Keratinocyte (primary cell): ENCODE measurements at regions not wholly inside any gene's neighbourhood (a gene's known extent, or its start where the extent isn't known, plus 50 kb on each side); places are given as distances from the start of the nearest gene placed in this dataset.

Source experiments
- DNase-seq: peaks from one replicate; pipeline ENCODE4 v3.0.0-alpha.2; 2011; ENCODE audit warnings: low read depth, missing footprints, low spot score
- FAIRE-seq: peaks from 2 replicates; lab custom pipeline; 2011; peaks lifted over from hg19 to GRCh38; lab: Jason Lieb, UNC
- H2AFZ ChIP-seq: 2 replicates; pipeline ENCODE4 v1.6.0; 2012; ENCODE audit warnings: low read length, control low read depth, inconsistent platforms; ENCODE audit not compliant: control insufficient read depth
- H3K27ac ChIP-seq: 2 replicates; pipeline ENCODE4 v1.5.1; 2011; ENCODE audit warnings: low read length; ENCODE audit not compliant: control insufficient read depth, insufficient read depth
- H3K27me3 ChIP-seq: 3 replicates; pipeline ENCODE4 v1.6.0; 2011; ENCODE audit warnings: low read length; ENCODE audit not compliant: control insufficient read depth, insufficient read depth; ENCODE audit errors: extremely low read depth
- H3K36me3 ChIP-seq, 2 experiments: 2 replicates in 1 of 2; 3 replicates in 1 of 2; pipeline ENCODE4 v1.5.1; 2011; ENCODE audit warnings: low read length in 2 of 2, mild to moderate bottlenecking in 1 of 2; ENCODE audit not compliant: control insufficient read depth in 2 of 2, insufficient read depth in 2 of 2; ENCODE audit errors: extremely low read depth in 1 of 2
- H3K4me1 ChIP-seq: 3 replicates; pipeline ENCODE4 v1.5.1; 2011; ENCODE audit warnings: low read length; ENCODE audit not compliant: control insufficient read depth, insufficient read depth; ENCODE audit errors: extremely low read depth
- H3K4me2 ChIP-seq: 3 replicates; pipeline ENCODE4 v1.6.0; 2011; ENCODE audit warnings: low read depth, low read length; ENCODE audit not compliant: control insufficient read depth, insufficient read depth; ENCODE audit errors: extremely low read depth
- H3K4me3 ChIP-seq, 3 experiments: fragments of 200-600 bp in 1 of 3; sonication (generic) in 1 of 3; 2 replicates in 2 of 3; 3 replicates in 1 of 3; pipeline ENCODE4 v1.5.1; 2011 to 2016; ENCODE audit warnings: low read length in 3 of 3, mild to moderate bottlenecking in 3 of 3, control low read depth in 2 of 3, inconsistent platforms in 1 of 3, low read depth in 1 of 3, mixed read lengths in 1 of 3, mixed run types in 1 of 3, moderate library complexity in 1 of 3; ENCODE audit not compliant: control insufficient read depth in 2 of 3, insufficient read depth in 2 of 3; ENCODE audit errors: extremely low read depth in 1 of 3
- H3K79me2 ChIP-seq: 2 replicates; pipeline ENCODE4 v1.6.0; 2012; ENCODE audit warnings: low read length; ENCODE audit not compliant: control insufficient read depth, insufficient read depth
- H3K9ac ChIP-seq: 3 replicates; pipeline ENCODE4 v1.6.0; 2011; ENCODE audit warnings: low read length; ENCODE audit not compliant: control insufficient read depth, insufficient read depth; ENCODE audit errors: extremely low read depth
- H3K9me1 ChIP-seq: 3 replicates; pipeline ENCODE4 v1.6.0; 2011; ENCODE audit warnings: low read length; ENCODE audit not compliant: control insufficient read depth, insufficient read depth; ENCODE audit errors: extremely low read depth
- H3K9me3 ChIP-seq: 2 replicates; pipeline ENCODE4 v1.5.1; 2012; ENCODE audit warnings: low read depth, low read length; ENCODE audit not compliant: control insufficient read depth
- H4K20me1 ChIP-seq: 3 replicates; pipeline ENCODE4 v1.6.0; 2011; ENCODE audit warnings: low read length; ENCODE audit not compliant: control insufficient read depth, insufficient read depth; ENCODE audit errors: extremely low read depth
- EZH2 ChIP-seq: IDR thresholded peaks from one replicate; pipeline ENCODE4 v1.6.1; 2012; ENCODE audit warnings: inconsistent platforms, mild to moderate bottlenecking, low read length, moderate library complexity
- dilution Hi-C: fragments of 300-500 bp; cut with MboI; formaldehyde crosslinking; loops from one replicate; pipeline ENCODE4 v1.7.0; 2020; ENCODE audit warnings: low sequenced_read_pairs; ENCODE audit not compliant: extremely low pct_ligation_motif_present
- TF ChIP-seq, protein P1 (sequence below), 3 experiments: IDR thresholded peaks in 1 of 3; conservative IDR thresholded peaks in 1 of 3; optimal IDR thresholded peaks in 1 of 3; 2 replicates in 2 of 3; 3 replicates in 1 of 3; pipeline versions ENCODE3 to v1.5.1; 2011; ENCODE audit warnings: low read length in 3 of 3, mild to moderate bottlenecking in 3 of 3, moderate library complexity in 2 of 3, control low read depth in 1 of 3, inconsistent platforms in 1 of 3; ENCODE audit not compliant: insufficient read depth in 2 of 3; ENCODE audit errors: extremely low read depth in 1 of 3

DNA sequence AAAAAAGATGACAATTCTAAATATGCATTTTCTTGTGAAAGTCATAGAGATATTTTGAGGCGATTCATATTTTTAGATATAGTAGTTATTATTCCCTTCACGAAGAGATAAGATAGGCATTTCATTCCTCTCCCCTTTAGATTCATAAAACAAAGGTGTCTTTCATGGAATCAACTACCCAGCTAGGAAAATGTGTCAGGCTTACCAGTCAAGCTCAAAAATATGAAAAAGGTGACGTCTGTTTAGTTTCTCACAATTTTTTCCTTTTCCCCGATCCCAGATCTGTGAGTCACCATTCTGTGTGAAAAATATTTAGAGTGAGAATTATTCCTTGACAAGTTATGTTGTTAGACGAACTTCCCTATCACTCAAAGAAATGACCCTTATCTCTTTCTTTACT, 95.4 kb upstream of the FN1 start:
- FAIRE-seq: no peak
- peak overlapping the region; percentile 30 for H3K9ac ChIP-seq

GRCh38 chr2:215530191-215530968, 94.5 kb upstream of the FN1 start:
- peak overlapping the region; percentile 11 for H3K4me2 ChIP-seq
- FAIRE-seq (peak; percentile 52), DNase-seq (peak; percentile 53)
- H4K20me1 ChIP-seq: no peaks in the 10 kb centered on the region
- H3K36me3 ChIP-seq: no peaks in the 10 kb centered on the region
- no peak overlapping the region for H3K4me3 ChIP-seq
- H3K9me1 ChIP-seq: no peaks in the 10 kb centered on the region
- no peaks in the 10 kb centered on the region for H3K79me2 ChIP-seq
- dilution Hi-C loops: no loop called here
- no peak overlapping the region for H2AFZ ChIP-seq
- H3K9me3 ChIP-seq: peaks cover 2% of the 10 kb centered on the region
- H3K27ac ChIP-seq: peak overlapping the region; percentile 85
- TF ChIP-seq, protein P1, sequence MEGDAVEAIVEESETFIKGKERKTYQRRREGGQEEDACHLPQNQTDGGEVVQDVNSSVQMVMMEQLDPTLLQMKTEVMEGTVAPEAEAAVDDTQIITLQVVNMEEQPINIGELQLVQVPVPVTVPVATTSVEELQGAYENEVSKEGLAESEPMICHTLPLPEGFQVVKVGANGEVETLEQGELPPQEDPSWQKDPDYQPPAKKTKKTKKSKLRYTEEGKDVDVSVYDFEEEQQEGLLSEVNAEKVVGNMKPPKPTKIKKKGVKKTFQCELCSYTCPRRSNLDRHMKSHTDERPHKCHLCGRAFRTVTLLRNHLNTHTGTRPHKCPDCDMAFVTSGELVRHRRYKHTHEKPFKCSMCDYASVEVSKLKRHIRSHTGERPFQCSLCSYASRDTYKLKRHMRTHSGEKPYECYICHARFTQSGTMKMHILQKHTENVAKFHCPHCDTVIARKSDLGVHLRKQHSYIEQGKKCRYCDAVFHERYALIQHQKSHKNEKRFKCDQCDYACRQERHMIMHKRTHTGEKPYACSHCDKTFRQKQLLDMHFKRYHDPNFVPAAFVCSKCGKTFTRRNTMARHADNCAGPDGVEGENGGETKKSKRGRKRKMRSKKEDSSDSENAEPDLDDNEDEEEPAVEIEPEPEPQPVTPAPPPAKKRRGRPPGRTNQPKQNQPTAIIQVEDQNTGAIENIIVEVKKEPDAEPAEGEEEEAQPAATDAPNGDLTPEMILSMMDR (optimal IDR thresholded peaks at IDR 0.05 in 1 of 3, IDR thresholded peaks at IDR 0.05 in 1 of 3, conservative IDR thresholded peaks at IDR 0.05 in 1 of 3; ENCODE audit: extremely low read depth in 1 of 3, insufficient read depth in 2 of 3, low read length in 3 of 3): no peak
- TF ChIP-seq EZH2: no peak
- peak overlapping the region; percentile 30 for H3K9ac ChIP-seq
- H3K4me1 ChIP-seq: peaks cover 31% of the 10 kb centered on the region
- H3K27me3 ChIP-seq: no peaks in the 10 kb centered on the region

More for the DNA sequence above, 95.4 kb upstream of the FN1 start:
- Histone ChIP-seq H3K4me1 (peaks cover 37% of the 10 kb centered on the region), H3K79me2 (no peaks in the 10 kb centered on the region), H3K9me3 (peaks cover 2% of the 10 kb centered on the region), H3K9me1 (no peaks in the 10 kb centered on the region), H4K20me1 (no peaks in the 10 kb centered on the region), H3K27me3 (no peaks in the 10 kb centered on the region), H2AFZ (no peak overlapping the region), H3K4me2 (peak overlapping the region; percentile 11), H3K4me3 (no peak overlapping the region), H3K36me3 (no peaks in the 10 kb centered on the region), H3K27ac (peak overlapping the region; percentile 85)
- no peak for DNase-seq
- dilution Hi-C loops: no loop called here
- TF ChIP-seq EZH2: no peak
- TF ChIP-seq, protein P1 (optimal IDR thresholded peaks at IDR 0.05 in 1 of 3, IDR thresholded peaks at IDR 0.05 in 1 of 3, conservative IDR thresholded peaks at IDR 0.05 in 1 of 3; ENCODE audit: extremely low read depth in 1 of 3, insufficient read depth in 2 of 3, low read length in 3 of 3): no peak
